HepG2 (cell line): ENCODE measurements at regions not wholly inside any gene's neighbourhood (a gene's known extent, or its start where the extent isn't known, plus 50 kb on each side); places are given as distances from the start of the nearest gene placed in this dataset.

Experiments
- ATAC-seq: fragments of 200-7000 bp; cut with Tn5 transposase; 3 replicates; pipeline ENCODE4 v1.9.1; 2020; ENCODE audit warnings: mild to moderate bottlenecking, moderate library complexity
- BruUV-seq: library from RNA; stranded (reverse); fragments of 400-500 nt; replicated peaks from 2 replicates; lab custom pipeline; 2021; lab: Mats Ljungman, UMichigan
- CTCF ChIA-PET: fragments of 300-600 bp; formaldehyde crosslinking; extraction: SDS; loops from one replicate; lab custom pipeline; 2021; ENCODE audit warnings: low total read pairs, inconsistent platforms, low intra/inter-chr PET ratio; lab: Yijun Ruan, JAX
- POLR2A ChIA-PET: fragments of 350-600 bp; sonication (Branson Sonifier 250); formaldehyde crosslinking; loops from one replicate; lab custom pipeline; 2020; ENCODE audit warnings: antibody characterized with exemption, inconsistent platforms; lab: Yijun Ruan, JAX
- DNase-seq: peaks from one replicate; pipeline ENCODE4 v3.0.0-alpha.2; 2015; ENCODE audit warnings: low spot score
- FAIRE-seq: peaks from 3 replicates; lab custom pipeline; 2011; peaks lifted over from hg19 to GRCh38; lab: Jason Lieb, UNC
- H2AFZ ChIP-seq: one replicate; pipeline ENCODE4 v1.6.1; 2011; ENCODE audit warnings: low read length, inconsistent platforms
- H3K27ac ChIP-seq: fragments of 300-600 bp; 3 replicates; pipeline ENCODE4 v1.8.0; 2011; ENCODE audit warnings: mixed run types, mild to moderate bottlenecking, mixed read lengths, low read length, inconsistent platforms; ENCODE audit not compliant: insufficient read depth; ENCODE audit errors: extremely low read length
- H3K27me3 ChIP-seq, 2 experiments: fragments of 200-600 bp in 1 of 2; 2 replicates in 1 of 2; 3 replicates in 1 of 2; pipeline versions ENCODE4 v1.6.0 to v1.8.0; 2011; ENCODE audit warnings: low read length in 2 of 2, mild to moderate bottlenecking in 2 of 2, moderate library complexity in 2 of 2, inconsistent platforms in 1 of 2; ENCODE audit not compliant: insufficient read depth in 2 of 2, control insufficient read depth in 1 of 2
- H3K36me3 ChIP-seq, 2 experiments: fragments of 200-600 bp in 1 of 2; replicated peaks in 1 of 2; 2 replicates in 1 of 2; 3 replicates in 1 of 2; pipeline versions ENCODE4 v1.5.1 to v1.8.0; 2011; ENCODE audit warnings: low read length in 2 of 2, inconsistent platforms in 1 of 2; ENCODE audit not compliant: insufficient read depth in 2 of 2, control insufficient read depth in 1 of 2
- H3K4me1 ChIP-seq: 2 replicates; pipeline ENCODE4 v1.5.1; 2012; ENCODE audit warnings: low read length, inconsistent platforms; ENCODE audit not compliant: insufficient read depth
- H3K4me2 ChIP-seq: 2 replicates; pipeline ENCODE4 v1.6.0; 2011; ENCODE audit warnings: low read depth, low read length, inconsistent platforms
- H3K4me3 ChIP-seq, 3 experiments: fragments of 200-600 bp in 1 of 3; sonication (generic), shearing (Covaris generic) in 1 of 3; replicated peaks in 1 of 3; 2 replicates each; pipeline ENCODE4 v1.5.1; 2011 to 2016; ENCODE audit warnings: low read length in 3 of 3, inconsistent platforms in 2 of 3, low read depth in 2 of 3, mild to moderate bottlenecking in 2 of 3, control low read depth in 1 of 3, mixed read lengths in 1 of 3; ENCODE audit not compliant: insufficient read depth in 1 of 3
- H3K79me2 ChIP-seq: one replicate; pipeline ENCODE4 v1.6.1; 2011; ENCODE audit warnings: low read length, inconsistent platforms; ENCODE audit not compliant: insufficient read depth
- H3K9ac ChIP-seq: 2 replicates; pipeline ENCODE4 v1.6.0; 2011; ENCODE audit warnings: mild to moderate bottlenecking, low read depth, low read length, inconsistent platforms; ENCODE audit not compliant: insufficient read depth
- H3K9me3 ChIP-seq: 2 replicates; pipeline ENCODE4 v1.5.1; 2012; ENCODE audit warnings: mild to moderate bottlenecking, low read length
- H4K20me1 ChIP-seq: 2 replicates; pipeline ENCODE4 v1.6.0; 2011; ENCODE audit warnings: inconsistent platforms, mild to moderate bottlenecking, low read length, moderate library complexity; ENCODE audit not compliant: insufficient read depth
- CC2D1A ChIP-seq: sonication (generic); formaldehyde crosslinking; IDR thresholded peaks from 2 replicates; pipeline ENCODE4 v1.8.1; 2023; ENCODE audit warnings: mild to moderate bottlenecking, missing genetic modification reagents
- ERF ChIP-seq: IDR thresholded peaks from 2 replicates; pipeline ENCODE4 v1.6.1; 2018; ENCODE audit warnings: missing biosample characterization, missing genetic modification reagents
- FOXK1 ChIP-seq: sonication (generic); formaldehyde crosslinking; IDR thresholded peaks from 2 replicates; pipeline ENCODE4 v1.4.0; 2020; ENCODE audit warnings: low read depth, missing genetic modification reagents, borderline replicate concordance
- GZF1 ChIP-seq: sonication (generic); formaldehyde crosslinking; IDR thresholded peaks from 2 replicates; pipeline ENCODE4 v1.5.1; 2020; ENCODE audit warnings: mild to moderate bottlenecking, missing genetic modification reagents
- HES4 ChIP-seq: sonication (generic); formaldehyde crosslinking; IDR thresholded peaks from 2 replicates; pipeline ENCODE4 v1.9.0; 2021; ENCODE audit warnings: mild to moderate bottlenecking, missing genetic modification reagents, borderline replicate concordance
- HOXA7 ChIP-seq: sonication (generic); formaldehyde crosslinking; IDR thresholded peaks from 2 replicates; pipeline ENCODE4 v1.8.1; 2022; ENCODE audit warnings: mild to moderate bottlenecking, missing genetic modification reagents, moderate library complexity
- JUNB ChIP-seq: sonication (generic); formaldehyde crosslinking; IDR thresholded peaks from 2 replicates; pipeline ENCODE4 v1.8.0; 2022; ENCODE audit warnings: missing genetic modification reagents, mild to moderate bottlenecking, borderline replicate concordance
- RBAK ChIP-seq: sonication (generic); formaldehyde crosslinking; IDR thresholded peaks from 2 replicates; pipeline ENCODE4 v1.5.1; 2020; ENCODE audit warnings: mild to moderate bottlenecking, missing genetic modification reagents
- U2AF1 ChIP-seq: fragments of 200-400 bp; formaldehyde crosslinking; optimal IDR thresholded peaks from 2 replicates; pipeline ENCODE3; 2017; ENCODE audit warnings: mild to moderate bottlenecking, low read depth, low read length
- ZNF343 ChIP-seq: sonication (generic); formaldehyde crosslinking; IDR thresholded peaks from 2 replicates; pipeline ENCODE4 v1.4.0; 2020; ENCODE audit warnings: mild to moderate bottlenecking, missing genetic modification reagents
- WGBS: methylation state at CpG from one replicate; pipeline ENCODE4 v1.1.6; 2017; ENCODE audit warnings: low lambda C conversion rate; 5-methylcytosine and 5-hydroxymethylcytosine counted together
- in situ Hi-C: cut with HindIII; loops from 2 replicates; pipeline ENCODE4 v1.10.0; 2017; ENCODE audit warnings: low pct_unique_long_range_greater_than_20kb; ENCODE audit not compliant: extremely low pct_ligation_motif_present
- intact Hi-C: fragments of 100-400 bp; cut with micrococcal nuclease; formaldehyde crosslinking; loops from one replicate; pipeline ENCODE4 v1.10.0; 2022; ENCODE audit not compliant: unreplicated experiment
- TF ChIP-seq, protein P1 (sequence below): sonication (generic); formaldehyde crosslinking; IDR thresholded peaks from 2 replicates; pipeline ENCODE4 v1.4.0; 2020; ENCODE audit warnings: low read depth, mild to moderate bottlenecking, missing genetic modification reagents
- TF ChIP-seq, protein P2 (sequence below): sonication (generic); formaldehyde crosslinking; IDR thresholded peaks from 2 replicates; pipeline ENCODE4 v1.8.1; 2023; ENCODE audit warnings: mild to moderate bottlenecking, moderate library complexity, missing genetic modification reagents
- TF ChIP-seq, protein P3 (sequence below): sonication (generic); formaldehyde crosslinking; IDR thresholded peaks from 2 replicates; pipeline ENCODE4 v1.4.0; 2020; ENCODE audit warnings: missing genetic modification reagents
- TF ChIP-seq, protein P4 (sequence below): sonication (generic); formaldehyde crosslinking; conservative IDR thresholded peaks from 2 replicates; pipeline ENCODE4 v1.8.0; 2022; ENCODE audit warnings: low read depth, missing genetic modification reagents

DNA sequence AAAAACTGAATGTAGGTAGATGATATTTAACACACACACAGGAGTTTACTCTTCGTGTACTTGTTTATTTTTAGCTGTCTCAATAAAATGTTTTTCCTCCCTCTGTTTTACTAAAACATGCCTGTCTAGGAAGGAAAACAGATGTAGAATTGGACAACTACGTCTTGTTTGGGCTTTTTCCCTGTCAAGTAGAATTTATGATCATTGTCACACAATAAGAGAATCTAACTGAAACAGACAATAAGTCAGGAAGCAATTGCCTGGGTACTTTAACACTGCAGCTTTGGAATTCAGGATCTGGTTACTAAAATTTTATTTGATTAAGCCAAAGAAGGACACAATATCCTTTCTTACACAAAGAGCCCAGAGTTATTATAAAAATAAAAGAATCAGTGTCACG is 164.2 kb downstream of the ZDHHC21 start (continued):
- TF ChIP-seq FOXK1 (CRISPR knock-in tag), result no peak
- no peak for TF ChIP-seq ERF (CRISPR knock-in tag)
- no peak for TF ChIP-seq GZF1 (CRISPR knock-in tag)

DNA sequence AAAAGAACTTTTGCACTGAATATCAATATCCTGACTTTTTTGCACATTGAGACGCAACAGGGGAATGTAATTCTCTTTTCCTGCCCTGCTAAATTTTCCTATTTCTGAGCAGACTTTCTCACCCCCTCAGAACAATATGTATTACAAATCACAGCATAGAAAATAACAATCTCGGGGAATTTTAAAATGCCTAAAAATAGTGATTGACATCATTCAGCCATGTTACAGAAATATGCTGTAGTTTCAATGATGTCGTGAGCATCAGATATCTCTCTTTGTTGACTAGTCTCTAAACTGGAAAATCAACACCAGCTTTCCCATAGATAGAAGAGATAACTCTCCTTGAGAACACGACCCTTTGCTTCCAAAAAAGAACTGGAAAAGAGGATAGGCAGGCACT is 166.7 kb downstream of the ZDHHC21 start:
- H2AFZ ChIP-seq, result no peak overlapping the region
- no peak overlapping the region for H3K27ac ChIP-seq
- in situ Hi-C loops, result no loop called here
- no peak for FAIRE-seq
- intact Hi-C loops, result no loop called here
- no peaks in the 10 kb centered on the region for H3K4me1 ChIP-seq
- WGBS, result 18% methylated on average over 4 of the region's 4 CpGs
- no peaks in the 10 kb centered on the region for H3K9me3 ChIP-seq
- no peaks in the 10 kb centered on the region for H3K79me2 ChIP-seq
- no peak overlapping the region for H3K9ac ChIP-seq
- TF ChIP-seq, protein P1, sequence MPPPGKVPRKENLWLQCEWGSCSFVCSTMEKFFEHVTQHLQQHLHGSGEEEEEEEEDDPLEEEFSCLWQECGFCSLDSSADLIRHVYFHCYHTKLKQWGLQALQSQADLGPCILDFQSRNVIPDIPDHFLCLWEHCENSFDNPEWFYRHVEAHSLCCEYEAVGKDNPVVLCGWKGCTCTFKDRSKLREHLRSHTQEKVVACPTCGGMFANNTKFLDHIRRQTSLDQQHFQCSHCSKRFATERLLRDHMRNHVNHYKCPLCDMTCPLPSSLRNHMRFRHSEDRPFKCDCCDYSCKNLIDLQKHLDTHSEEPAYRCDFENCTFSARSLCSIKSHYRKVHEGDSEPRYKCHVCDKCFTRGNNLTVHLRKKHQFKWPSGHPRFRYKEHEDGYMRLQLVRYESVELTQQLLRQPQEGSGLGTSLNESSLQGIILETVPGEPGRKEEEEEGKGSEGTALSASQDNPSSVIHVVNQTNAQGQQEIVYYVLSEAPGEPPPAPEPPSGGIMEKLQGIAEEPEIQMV (CRISPR knock-in tag), result no peak
- TF ChIP-seq, protein P2, sequence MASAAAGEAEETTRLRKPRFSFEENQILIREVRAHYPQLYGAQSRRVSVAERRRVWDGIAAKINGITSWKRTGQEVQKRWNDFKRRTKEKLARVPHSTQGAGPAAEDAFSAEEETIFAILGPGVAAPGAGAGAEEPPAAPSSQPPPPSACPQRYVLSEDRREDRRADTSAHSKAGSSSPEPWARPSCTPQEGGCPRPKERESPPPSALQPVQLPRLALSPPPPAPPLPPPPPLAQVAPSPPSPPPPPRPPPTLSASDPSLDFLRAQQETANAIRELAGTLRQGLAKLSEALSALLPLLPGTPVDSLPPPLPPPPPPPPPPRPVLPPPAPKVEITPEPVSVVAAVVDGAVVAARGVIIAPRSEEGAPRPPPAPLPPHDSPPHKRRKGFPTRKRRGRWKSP (CRISPR knock-in tag), result no peak
- no peak for TF ChIP-seq HES4 (CRISPR knock-in tag)
- TF ChIP-seq, protein P3, sequence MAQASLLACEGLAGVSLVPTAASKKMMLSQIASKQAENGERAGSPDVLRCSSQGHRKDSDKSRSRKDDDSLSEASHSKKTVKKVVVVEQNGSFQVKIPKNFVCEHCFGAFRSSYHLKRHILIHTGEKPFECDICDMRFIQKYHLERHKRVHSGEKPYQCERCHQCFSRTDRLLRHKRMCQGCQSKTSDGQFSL (CRISPR knock-in tag), result no peak
- TF ChIP-seq HOXA7 (CRISPR knock-in tag), result no peak
- no peak for TF ChIP-seq U2AF1
- no peak for TF ChIP-seq RBAK
- TF ChIP-seq JUNB (CRISPR knock-in tag), result no peak
- no peak for TF ChIP-seq CC2D1A (CRISPR knock-in tag)
- TF ChIP-seq ZNF343 (CRISPR knock-in tag), result no peak
- TF ChIP-seq, protein P4, sequence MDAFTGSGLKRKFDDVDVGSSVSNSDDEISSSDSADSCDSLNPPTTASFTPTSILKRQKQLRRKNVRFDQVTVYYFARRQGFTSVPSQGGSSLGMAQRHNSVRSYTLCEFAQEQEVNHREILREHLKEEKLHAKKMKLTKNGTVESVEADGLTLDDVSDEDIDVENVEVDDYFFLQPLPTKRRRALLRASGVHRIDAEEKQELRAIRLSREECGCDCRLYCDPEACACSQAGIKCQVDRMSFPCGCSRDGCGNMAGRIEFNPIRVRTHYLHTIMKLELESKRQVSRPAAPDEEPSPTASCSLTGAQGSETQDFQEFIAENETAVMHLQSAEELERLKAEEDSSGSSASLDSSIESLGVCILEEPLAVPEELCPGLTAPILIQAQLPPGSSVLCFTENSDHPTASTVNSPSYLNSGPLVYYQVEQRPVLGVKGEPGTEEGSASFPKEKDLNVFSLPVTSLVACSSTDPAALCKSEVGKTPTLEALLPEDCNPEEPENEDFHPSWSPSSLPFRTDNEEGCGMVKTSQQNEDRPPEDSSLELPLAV (CRISPR knock-in tag), result no peak
- BruUV-seq, result no TSS peak
- no peak overlapping the region for H3K4me3 ChIP-seq
- CTCF ChIA-PET, result no interaction called here
- no peaks in the 10 kb centered on the region for H3K36me3 ChIP-seq
- ATAC-seq, result no peak
- 0 out of 5 replicates have a peak, but pooled peaks cover 0 to 3% of the 10 kb centered on the region in 2 experiments for H3K27me3 ChIP-seq
- no peaks in the 10 kb centered on the region; the same call in 1 of the 2 replicates for H4K20me1 ChIP-seq
- no peak overlapping the region for H3K4me2 ChIP-seq
- DNase-seq, result no peak
- POLR2A ChIA-PET, result no interaction called here
